ENCODE measurements at regions not wholly inside any gene's neighbourhood (a gene's known extent, or its start where the extent isn't known, plus 50 kb on each side); places are given as distances from the start of the nearest gene placed in this dataset.

DNA sequence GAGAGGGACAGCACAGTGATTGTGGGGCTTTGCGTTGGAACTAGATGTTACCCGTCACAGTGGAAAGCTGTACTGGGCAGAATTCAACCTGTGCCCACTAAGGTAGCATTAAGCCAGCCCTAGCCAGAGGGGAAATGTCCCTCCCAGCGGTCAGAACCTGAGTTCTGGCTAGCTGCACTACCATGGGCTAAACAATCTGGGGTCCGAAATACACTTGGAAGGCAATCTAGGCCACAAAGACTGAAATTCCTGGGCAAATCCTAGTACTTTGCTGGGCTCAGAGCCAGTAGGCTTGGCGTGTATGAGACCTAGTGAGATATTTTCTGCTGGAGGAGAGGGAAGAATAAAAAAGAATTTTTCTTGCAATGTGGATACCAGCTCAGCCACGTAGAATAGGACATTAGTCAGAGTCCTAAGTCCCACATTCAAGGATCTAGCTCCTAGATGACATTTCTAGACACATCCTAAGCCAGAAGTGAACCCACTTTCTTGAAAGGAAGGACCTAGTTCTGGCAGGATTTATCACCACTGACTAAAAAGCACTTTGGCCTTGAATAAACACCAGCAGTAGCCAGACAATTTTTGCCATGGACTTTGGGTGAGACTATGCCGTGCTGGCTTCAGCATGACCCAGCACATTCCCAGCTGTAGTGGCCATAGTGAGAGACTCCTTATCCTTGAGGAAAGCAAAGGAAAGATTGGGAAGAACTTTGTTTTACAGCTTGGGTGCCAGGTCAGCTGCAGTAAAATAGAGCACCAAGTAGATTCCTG is 618.0 kb downstream of the BRINP1 start:
- H3K27ac ChIP-seq (replicated peaks): no peak overlapping the region
- TF ChIP-seq GABPA (IDR thresholded peaks at IDR 0.05; ENCODE audit: low read depth): no peak
- TF ChIP-seq POLR2AphosphoS5 (IDR thresholded peaks at IDR 0.05; ENCODE audit: low read depth): no peak
- no peak for TF ChIP-seq SPI1 (IDR thresholded peaks at IDR 0.05; ENCODE audit: borderline replicate concordance, low read depth)
- TF ChIP-seq, protein P1, sequence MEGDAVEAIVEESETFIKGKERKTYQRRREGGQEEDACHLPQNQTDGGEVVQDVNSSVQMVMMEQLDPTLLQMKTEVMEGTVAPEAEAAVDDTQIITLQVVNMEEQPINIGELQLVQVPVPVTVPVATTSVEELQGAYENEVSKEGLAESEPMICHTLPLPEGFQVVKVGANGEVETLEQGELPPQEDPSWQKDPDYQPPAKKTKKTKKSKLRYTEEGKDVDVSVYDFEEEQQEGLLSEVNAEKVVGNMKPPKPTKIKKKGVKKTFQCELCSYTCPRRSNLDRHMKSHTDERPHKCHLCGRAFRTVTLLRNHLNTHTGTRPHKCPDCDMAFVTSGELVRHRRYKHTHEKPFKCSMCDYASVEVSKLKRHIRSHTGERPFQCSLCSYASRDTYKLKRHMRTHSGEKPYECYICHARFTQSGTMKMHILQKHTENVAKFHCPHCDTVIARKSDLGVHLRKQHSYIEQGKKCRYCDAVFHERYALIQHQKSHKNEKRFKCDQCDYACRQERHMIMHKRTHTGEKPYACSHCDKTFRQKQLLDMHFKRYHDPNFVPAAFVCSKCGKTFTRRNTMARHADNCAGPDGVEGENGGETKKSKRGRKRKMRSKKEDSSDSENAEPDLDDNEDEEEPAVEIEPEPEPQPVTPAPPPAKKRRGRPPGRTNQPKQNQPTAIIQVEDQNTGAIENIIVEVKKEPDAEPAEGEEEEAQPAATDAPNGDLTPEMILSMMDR (IDR thresholded peaks at IDR 0.05; ENCODE audit: insufficient read depth, low read length): no peak
- TF ChIP-seq, protein P2, sequence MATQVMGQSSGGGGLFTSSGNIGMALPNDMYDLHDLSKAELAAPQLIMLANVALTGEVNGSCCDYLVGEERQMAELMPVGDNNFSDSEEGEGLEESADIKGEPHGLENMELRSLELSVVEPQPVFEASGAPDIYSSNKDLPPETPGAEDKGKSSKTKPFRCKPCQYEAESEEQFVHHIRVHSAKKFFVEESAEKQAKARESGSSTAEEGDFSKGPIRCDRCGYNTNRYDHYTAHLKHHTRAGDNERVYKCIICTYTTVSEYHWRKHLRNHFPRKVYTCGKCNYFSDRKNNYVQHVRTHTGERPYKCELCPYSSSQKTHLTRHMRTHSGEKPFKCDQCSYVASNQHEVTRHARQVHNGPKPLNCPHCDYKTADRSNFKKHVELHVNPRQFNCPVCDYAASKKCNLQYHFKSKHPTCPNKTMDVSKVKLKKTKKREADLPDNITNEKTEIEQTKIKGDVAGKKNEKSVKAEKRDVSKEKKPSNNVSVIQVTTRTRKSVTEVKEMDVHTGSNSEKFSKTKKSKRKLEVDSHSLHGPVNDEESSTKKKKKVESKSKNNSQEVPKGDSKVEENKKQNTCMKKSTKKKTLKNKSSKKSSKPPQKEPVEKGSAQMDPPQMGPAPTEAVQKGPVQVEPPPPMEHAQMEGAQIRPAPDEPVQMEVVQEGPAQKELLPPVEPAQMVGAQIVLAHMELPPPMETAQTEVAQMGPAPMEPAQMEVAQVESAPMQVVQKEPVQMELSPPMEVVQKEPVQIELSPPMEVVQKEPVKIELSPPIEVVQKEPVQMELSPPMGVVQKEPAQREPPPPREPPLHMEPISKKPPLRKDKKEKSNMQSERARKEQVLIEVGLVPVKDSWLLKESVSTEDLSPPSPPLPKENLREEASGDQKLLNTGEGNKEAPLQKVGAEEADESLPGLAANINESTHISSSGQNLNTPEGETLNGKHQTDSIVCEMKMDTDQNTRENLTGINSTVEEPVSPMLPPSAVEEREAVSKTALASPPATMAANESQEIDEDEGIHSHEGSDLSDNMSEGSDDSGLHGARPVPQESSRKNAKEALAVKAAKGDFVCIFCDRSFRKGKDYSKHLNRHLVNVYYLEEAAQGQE (IDR thresholded peaks at IDR 0.05; ENCODE audit: insufficient replicate concordance, low read depth): no peak

DNA sequence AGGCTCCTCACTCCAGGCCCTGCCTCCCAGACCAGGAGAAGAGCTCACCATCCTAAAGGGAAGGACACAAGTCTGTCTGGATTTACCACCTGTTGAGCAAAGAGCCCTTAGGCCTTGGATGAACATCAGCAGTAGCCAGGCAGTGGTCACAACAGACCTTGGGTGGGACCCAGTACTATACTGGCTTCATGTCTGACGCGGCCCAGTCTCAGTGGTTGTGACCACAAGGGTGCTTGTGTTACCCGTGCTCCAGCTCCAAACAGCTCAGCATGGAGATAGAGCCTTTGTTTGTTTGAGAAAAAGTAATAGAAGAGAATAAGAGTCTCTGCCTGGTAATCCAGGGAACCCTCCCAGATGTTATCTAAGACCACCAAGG is 617.4 kb downstream of the BRINP1 start:
- no peaks in the 10 kb centered on the region for H3K27me3 ChIP-seq (ENCODE audit: insufficient read depth, poor library complexity, severe bottlenecking)
- TF ChIP-seq, protein P2 (IDR thresholded peaks at IDR 0.05; ENCODE audit: insufficient replicate concordance, low read depth): no peak
- no peak for DNase-seq (ENCODE audit: low read depth in 1 of 2, low spot score in 1 of 2)
- H3K4me3 ChIP-seq (replicated peaks; ENCODE audit: insufficient read depth, low read length): no peak overlapping the region
- H3K27ac ChIP-seq (replicated peaks): no peak overlapping the region

More for the DNA sequence above, 618.0 kb downstream of the BRINP1 start:
- H3K4me3 ChIP-seq (replicated peaks; ENCODE audit: insufficient read depth, low read length): no peak overlapping the region
- no peak for DNase-seq (ENCODE audit: low read depth in 1 of 2, low spot score in 1 of 2)
- no peaks in the 10 kb centered on the region for H3K27me3 ChIP-seq (ENCODE audit: insufficient read depth, poor library complexity, severe bottlenecking)

DNA sequence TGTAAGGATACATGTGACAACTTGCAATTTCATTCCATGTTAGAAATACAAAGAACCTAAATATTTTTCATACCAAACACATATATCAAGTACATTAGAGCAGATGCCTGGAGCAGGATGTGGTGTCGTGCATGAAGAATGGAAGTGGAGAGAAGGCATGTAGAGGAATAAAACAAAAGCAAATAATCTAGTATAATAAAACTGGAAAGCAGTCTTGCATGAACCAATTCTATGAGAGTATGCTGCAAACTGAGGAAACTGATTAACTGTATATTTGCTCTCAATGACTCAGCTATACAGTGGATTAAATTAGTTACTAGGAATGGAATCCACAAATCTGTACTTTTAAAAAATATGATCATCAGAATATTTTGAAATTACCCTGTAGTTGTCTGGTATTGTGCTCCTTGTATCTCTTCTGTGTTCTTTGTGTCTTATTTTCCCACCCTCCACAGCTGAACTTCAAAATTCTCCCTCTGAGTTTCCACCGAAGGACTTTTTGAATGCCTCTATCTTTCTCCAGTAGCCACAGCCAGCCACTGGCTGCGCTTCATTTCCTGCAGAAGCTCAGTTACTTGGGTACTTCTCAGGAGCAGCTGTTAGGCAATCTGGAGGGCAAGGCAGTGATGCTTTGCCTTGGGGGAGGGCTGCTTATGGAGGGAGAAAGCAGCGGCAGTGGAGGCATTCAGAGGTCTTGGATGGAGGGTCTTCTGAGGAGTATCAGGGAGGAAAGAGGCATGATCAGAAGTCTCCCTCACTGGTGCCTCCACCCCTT is 608.0 kb downstream of the BRINP1 start:
- no peak for DNase-seq (ENCODE audit: low read depth in 1 of 2, low spot score in 1 of 2)
- H3K4me3 ChIP-seq (replicated peaks; ENCODE audit: insufficient read depth, low read length): no peak overlapping the region
- no peaks in the 10 kb centered on the region for H3K27me3 ChIP-seq (ENCODE audit: insufficient read depth, poor library complexity, severe bottlenecking)
- no peak for TF ChIP-seq GABPA (IDR thresholded peaks at IDR 0.05; ENCODE audit: low read depth)
- no peak for TF ChIP-seq POLR2AphosphoS5 (IDR thresholded peaks at IDR 0.05; ENCODE audit: low read depth)
- TF ChIP-seq, protein P2 (IDR thresholded peaks at IDR 0.05; ENCODE audit: insufficient replicate concordance, low read depth): no peak
- no peak for TF ChIP-seq SPI1 (IDR thresholded peaks at IDR 0.05; ENCODE audit: borderline replicate concordance, low read depth)
- TF ChIP-seq, protein P1 (IDR thresholded peaks at IDR 0.05; ENCODE audit: insufficient read depth, low read length): no peak
- H3K27ac ChIP-seq (replicated peaks): no peak overlapping the region

Measured in HL-60 (cell line).